IMR-90 (cell line): ENCODE measurements at regions not wholly inside any gene's neighbourhood (a gene's known extent, or its start where the extent isn't known, plus 50 kb on each side); places are given as distances from the start of the nearest gene placed in this dataset.

Experiments used
- ATAC-seq: fragments of 200-7000 bp; cut with Tn5 transposase; 2 replicates; pipeline ENCODE4 v1.9.1; 2020; ENCODE audit warnings: low read depth, mild to moderate bottlenecking, moderate library complexity
- BruUV-seq: library from RNA; stranded (reverse); fragments of 400-500 nt; replicated peaks from 2 replicates; lab custom pipeline; 2021; lab: Mats Ljungman, UMichigan
- CTCF ChIA-PET: fragments of 300-600 bp; formaldehyde crosslinking; extraction: SDS; loops from one replicate; lab custom pipeline; 2021; ENCODE audit warnings: antibody characterized with exemption; lab: Yijun Ruan, JAX
- POLR2A ChIA-PET: fragments of 300-600 bp; sonication (Branson Sonifier 250); formaldehyde crosslinking; loops from one replicate; lab custom pipeline; 2022; ENCODE audit warnings: antibody characterized with exemption; ENCODE audit not compliant: unreplicated experiment; lab: Charles Lee
- DNase-seq: peaks from one replicate; pipeline ENCODE4 v3.0.0; 2013
- H2AFZ ChIP-seq: replicated peaks from 2 replicates; pipeline ENCODE3; 2013; ENCODE audit warnings: low read length, mild to moderate bottlenecking; ENCODE audit not compliant: poor library complexity
- H2AK5ac ChIP-seq: 2 replicates; pipeline ENCODE4 v1.6.1; 2013; ENCODE audit warnings: low read depth, low read length, inconsistent platforms
- H2AK9ac ChIP-seq: replicated peaks from 2 replicates; pipeline ENCODE3; 2013; ENCODE audit warnings: mild to moderate bottlenecking, low read depth, low read length, moderate library complexity; ENCODE audit not compliant: poor library complexity
- H2BK120ac ChIP-seq: 2 replicates; pipeline ENCODE4 v1.6.1; 2013; ENCODE audit warnings: low read depth, low read length, inconsistent platforms
- H2BK15ac ChIP-seq: 3 replicates; pipeline ENCODE4 v1.6.1; 2013; ENCODE audit warnings: low read depth, low read length, inconsistent platforms
- H2BK20ac ChIP-seq: 2 replicates; pipeline ENCODE4 v1.6.1; 2013; ENCODE audit warnings: low read depth, mild to moderate bottlenecking, inconsistent platforms, low read length, moderate library complexity
- H2BK5ac ChIP-seq: 2 replicates; pipeline ENCODE4 v1.6.1; 2013; ENCODE audit warnings: mild to moderate bottlenecking, low read depth, low read length, inconsistent platforms; ENCODE audit not compliant: poor library complexity, severe bottlenecking
- H3K14ac ChIP-seq: replicated peaks from 2 replicates; pipeline ENCODE4 v1.6.1; 2013; ENCODE audit warnings: low read depth, low read length, inconsistent platforms
- H3K18ac ChIP-seq: 2 replicates; pipeline ENCODE4 v1.6.1; 2013; ENCODE audit warnings: low read depth, low read length, control low read depth
- H3K23ac ChIP-seq: 2 replicates; pipeline ENCODE4 v1.6.1; 2013; ENCODE audit warnings: low read depth, low read length, inconsistent platforms
- H3K27ac ChIP-seq: 2 replicates; pipeline ENCODE4 v1.5.1; 2013; ENCODE audit warnings: mild to moderate bottlenecking, control low read depth, low read length; ENCODE audit not compliant: insufficient read depth
- H3K27me3 ChIP-seq: 2 replicates; pipeline ENCODE4 v1.6.1; 2013; ENCODE audit warnings: low read length; ENCODE audit not compliant: control insufficient read depth, insufficient read depth
- H3K36me3 ChIP-seq: 2 replicates; pipeline ENCODE4 v1.6.1; 2013; ENCODE audit warnings: low read length, mixed read lengths; ENCODE audit not compliant: control insufficient read depth, insufficient read depth
- H3K4ac ChIP-seq: 2 replicates; pipeline ENCODE4 v1.6.1; 2013; ENCODE audit warnings: low read depth, low read length, inconsistent platforms
- H3K4me1 ChIP-seq: 2 replicates; pipeline ENCODE4 v1.6.1; 2013; ENCODE audit warnings: low read length, mixed read lengths; ENCODE audit not compliant: control insufficient read depth, insufficient read depth
- H3K4me2 ChIP-seq: 2 replicates; pipeline ENCODE4 v1.6.1; 2013; ENCODE audit warnings: low read depth, mild to moderate bottlenecking, control low read depth, low read length, moderate library complexity
- H3K4me3 ChIP-seq: 2 replicates; pipeline ENCODE4 v1.5.1; 2013; ENCODE audit warnings: low read depth, mild to moderate bottlenecking, control low read depth, low read length, moderate library complexity; ENCODE audit not compliant: insufficient read depth
- H3K56ac ChIP-seq: 2 replicates; pipeline ENCODE4 v1.6.1; 2013; ENCODE audit warnings: low read length, inconsistent platforms; ENCODE audit not compliant: insufficient read depth; ENCODE audit errors: extremely low read depth
- H3K79me1 ChIP-seq, 2 experiments: 2 replicates each; pipeline ENCODE4 v1.6.1; 2013; ENCODE audit warnings: low read length in 2 of 2, inconsistent platforms in 1 of 2, low read depth in 1 of 2
- H3K9ac ChIP-seq: 2 replicates; pipeline ENCODE4 v1.6.1; 2013; ENCODE audit warnings: low read depth, low read length, control low read depth
- H3K9me1 ChIP-seq: 2 replicates; pipeline ENCODE4 v1.6.1; 2013; ENCODE audit warnings: low read length, inconsistent platforms; ENCODE audit not compliant: insufficient read depth
- H3K9me3 ChIP-seq: 2 replicates; pipeline ENCODE4 v1.6.1; 2013; ENCODE audit warnings: low read length; ENCODE audit not compliant: control insufficient read depth, insufficient read depth
- H4K20me1 ChIP-seq: 2 replicates; pipeline ENCODE4 v1.6.1; 2013; ENCODE audit warnings: low read length, inconsistent platforms; ENCODE audit not compliant: insufficient read depth
- H4K5ac ChIP-seq: 2 replicates; pipeline ENCODE4 v1.6.1; 2013; ENCODE audit warnings: mild to moderate bottlenecking, low read depth, low read length, control low read depth
- H4K8ac ChIP-seq, 2 experiments: 2 replicates each; pipeline ENCODE4 v1.6.1; 2013; ENCODE audit warnings: low read depth in 2 of 2, low read length in 2 of 2, control low read depth in 1 of 2, inconsistent platforms in 1 of 2
- H4K91ac ChIP-seq: 2 replicates; pipeline ENCODE4 v1.6.1; 2013; ENCODE audit warnings: low read depth, low read length, inconsistent platforms; ENCODE audit not compliant: insufficient read depth
- CEBPB ChIP-seq: IDR thresholded peaks from 2 replicates; pipeline ENCODE4 v1.6.1; 2012; ENCODE audit warnings: low read depth, low read length, improper control_type of control experiment
- CTCF ChIP-seq: conservative IDR thresholded peaks from 2 replicates; pipeline ENCODE4 v1.5.1; 2012; ENCODE audit warnings: mild to moderate bottlenecking, low read depth, low read length, improper control_type of control experiment
- FOS ChIP-seq: fragments of 150-350 bp; IDR thresholded peaks from 2 replicates; pipeline ENCODE4 v1.6.1; 2016; ENCODE audit warnings: low read depth, low read length
- MXI1 ChIP-seq: IDR thresholded peaks from 2 replicates; pipeline ENCODE4 v1.6.1; 2012; ENCODE audit warnings: low read depth, mild to moderate bottlenecking, low read length, moderate library complexity, borderline replicate concordance
- NFE2L2 ChIP-seq: fragments of 150-350 bp; IDR thresholded peaks from 2 replicates; pipeline ENCODE4 v1.6.1; 2016; ENCODE audit warnings: low read depth, mild to moderate bottlenecking, low read length
- POLR2A ChIP-seq: IDR thresholded peaks from 2 replicates; pipeline ENCODE4 v1.6.1; 2012; ENCODE audit warnings: mild to moderate bottlenecking, low read depth, low read length
- RAD21 ChIP-seq: IDR thresholded peaks from 2 replicates; pipeline ENCODE4 v1.6.1; 2012; ENCODE audit warnings: low read length, improper control_type of control experiment
- RCOR1 ChIP-seq: IDR thresholded peaks from 2 replicates; pipeline ENCODE4 v1.6.1; 2012; ENCODE audit warnings: mild to moderate bottlenecking, low read length, improper control_type of control experiment; ENCODE audit not compliant: insufficient replicate concordance
- RFX5 ChIP-seq: IDR thresholded peaks from 2 replicates; pipeline ENCODE4 v1.8.0; 2012; ENCODE audit warnings: low read depth, mild to moderate bottlenecking, low read length, moderate library complexity
- SMC3 ChIP-seq: fragments of 150-350 bp; IDR thresholded peaks from 2 replicates; pipeline ENCODE4 v1.6.1; 2016; ENCODE audit warnings: low read depth, mild to moderate bottlenecking, antibody characterized with exemption, low read length, moderate library complexity
- USF2 ChIP-seq: fragments of 150-350 bp; IDR thresholded peaks from 2 replicates; pipeline ENCODE4 v1.6.1; 2017; ENCODE audit warnings: mild to moderate bottlenecking, antibody characterized with exemption, low read length, low read depth
- WGBS, 2 experiments: methylation state at CpG; one replicate each; pipeline versions ENCODE4 v1.1.5 to v1.1.7; 2013; ENCODE audit warnings: missing lambda C conversion rate in 2 of 2; ENCODE audit not compliant: insufficient read length in 1 of 2; ENCODE audit errors: extremely low coverage in 2 of 2; 5-methylcytosine and 5-hydroxymethylcytosine counted together
- dilution Hi-C: fragments of 300-500 bp; cut with HindIII; formaldehyde crosslinking; loops from one replicate; pipeline ENCODE4 v1.14.3; 2018; ENCODE audit warnings: low sequenced_read_pairs; ENCODE audit not compliant: unreplicated experiment
- in situ Hi-C: fragments of 300-500 bp; cut with MboI; formaldehyde crosslinking; loops from 3 replicates; pipeline ENCODE4 v1.14.3; 2019; ENCODE audit warnings: low sequenced_read_pairs, inconsistent platforms, mixed read lengths
- intact Hi-C: fragments of 100-400 bp; cut with micrococcal nuclease; formaldehyde crosslinking; loops from 2 replicates; pipeline ENCODE4 v1.10.0; 2022

GRCh38 chr4:71151054-71151453 lies 157.6 kb downstream of the DCK start:
- Histone ChIP-seq H3K9me1 (no peaks in the 10 kb centered on the region), H3K27ac (no peak overlapping the region), H2BK15ac (no peak overlapping the region), H2AFZ (no peak overlapping the region), H2BK5ac (no peak overlapping the region), H3K9me3 (no peaks in the 10 kb centered on the region), H4K8ac (no peak overlapping the region), H2AK5ac (no peak overlapping the region), H3K9ac (no peak overlapping the region), H3K79me1 (no peaks in the 10 kb centered on the region), H3K4ac (no peak overlapping the region), H4K5ac (no peak overlapping the region), H2AK9ac (no peak overlapping the region), H3K23ac (no peak overlapping the region), H3K56ac (no peak overlapping the region), H2BK120ac (no peak overlapping the region), H3K4me1 (0 out of 2 replicates have a peak, but pooled peaks cover 2% of the 10 kb centered on the region), H3K27me3 (no peaks in the 10 kb centered on the region), H2BK20ac (no peak overlapping the region), H3K14ac (no peak overlapping the region), H3K4me3 (no peak overlapping the region), H4K20me1 (no peaks in the 10 kb centered on the region), H3K36me3 (no peaks in the 10 kb centered on the region), H4K91ac (no peak overlapping the region), H3K4me2 (no peak overlapping the region), H3K18ac (no peak overlapping the region)
- no TSS peak for BruUV-seq
- DNase-seq (peak; percentile 19), ATAC-seq (peak; percentile 59)
- WGBS, 2 experiments, result no CpG with 5 or more reads among the region's 2 CpGs
- in situ Hi-C loops, result no loop called here
- dilution Hi-C loops, result no loop called here
- TF ChIP-seq USF2 (no peak), RAD21 (no peak), POLR2A (no peak), NFE2L2 (no peak), RFX5 (no peak), MXI1 (no peak), RCOR1 (no peak), CEBPB (no peak), FOS (no peak), SMC3 (no peak), CTCF (no peak)
- intact Hi-C loops, result no loop called here
- ChIA-PET POLR2A (no interaction called here), CTCF (no interaction called here)
